ENCODE measurements at regions not wholly inside any gene's neighbourhood (a gene's known extent, or its start where the extent isn't known, plus 50 kb on each side); places are given as distances from the start of the nearest gene placed in this dataset.

- TF ChIP-seq POLR2A (IDR thresholded peaks at IDR 0.05) (no peak), POLR2AphosphoS5 (IDR thresholded peaks at IDR 0.05; ENCODE audit: insufficient read depth in 1 of 2, low read depth in 1 of 2) (no peak), CTCF (IDR thresholded peaks at IDR 0.05) (no peak)
Observed at GRCh38 chr1:163604321-163604720, 282.6 kb downstream of the NUF2 start.
